ENCODE measurements at regions not wholly inside any gene's neighbourhood (a gene's known extent, or its start where the extent isn't known, plus 50 kb on each side); places are given as distances from the start of the nearest gene placed in this dataset.

DNA sequence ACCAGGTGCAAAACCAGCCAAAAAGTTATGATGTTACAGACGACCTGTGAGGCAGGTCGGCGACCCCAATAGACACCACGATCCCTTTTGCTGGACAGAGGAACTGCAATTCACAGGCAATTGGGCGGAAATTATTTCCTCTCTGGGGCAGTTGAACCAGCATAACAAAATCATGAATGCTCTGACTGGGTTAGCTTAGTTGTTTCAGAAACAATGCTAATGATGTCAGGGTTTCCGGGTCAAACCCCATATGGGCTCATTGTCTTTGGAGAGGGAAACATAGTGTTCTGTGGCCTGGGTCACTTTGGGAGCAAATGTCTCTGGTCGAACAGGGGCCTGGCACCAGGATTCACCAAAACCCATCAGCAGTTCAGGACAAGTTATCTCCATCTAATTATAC lies 669.1 kb upstream of the NRP1 start:
- TF ChIP-seq, protein P1, sequence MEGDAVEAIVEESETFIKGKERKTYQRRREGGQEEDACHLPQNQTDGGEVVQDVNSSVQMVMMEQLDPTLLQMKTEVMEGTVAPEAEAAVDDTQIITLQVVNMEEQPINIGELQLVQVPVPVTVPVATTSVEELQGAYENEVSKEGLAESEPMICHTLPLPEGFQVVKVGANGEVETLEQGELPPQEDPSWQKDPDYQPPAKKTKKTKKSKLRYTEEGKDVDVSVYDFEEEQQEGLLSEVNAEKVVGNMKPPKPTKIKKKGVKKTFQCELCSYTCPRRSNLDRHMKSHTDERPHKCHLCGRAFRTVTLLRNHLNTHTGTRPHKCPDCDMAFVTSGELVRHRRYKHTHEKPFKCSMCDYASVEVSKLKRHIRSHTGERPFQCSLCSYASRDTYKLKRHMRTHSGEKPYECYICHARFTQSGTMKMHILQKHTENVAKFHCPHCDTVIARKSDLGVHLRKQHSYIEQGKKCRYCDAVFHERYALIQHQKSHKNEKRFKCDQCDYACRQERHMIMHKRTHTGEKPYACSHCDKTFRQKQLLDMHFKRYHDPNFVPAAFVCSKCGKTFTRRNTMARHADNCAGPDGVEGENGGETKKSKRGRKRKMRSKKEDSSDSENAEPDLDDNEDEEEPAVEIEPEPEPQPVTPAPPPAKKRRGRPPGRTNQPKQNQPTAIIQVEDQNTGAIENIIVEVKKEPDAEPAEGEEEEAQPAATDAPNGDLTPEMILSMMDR (conservative IDR thresholded peaks at IDR 0.05; ENCODE audit: low read depth, low read length), result no peak
- TF ChIP-seq EZH2 (IDR thresholded peaks at IDR 0.05; ENCODE audit: borderline replicate concordance, low read depth, low read length, poor library complexity, severe bottlenecking), result no peak
